GM12864 (cell line): ENCODE measurements at regions not wholly inside any gene's neighbourhood (a gene's known extent, or its start where the extent isn't known, plus 50 kb on each side); places are given as distances from the start of the nearest gene placed in this dataset.

ENCODE experiments used
- DNase-seq: peaks from one replicate; pipeline ENCODE4 v3.0.0-alpha.2; 2011; ENCODE audit warnings: low read depth
- H3K4me3 ChIP-seq: 2 replicates; pipeline ENCODE4 v1.5.1; 2011; ENCODE audit warnings: mild to moderate bottlenecking, low read depth, low read length, control low read depth
- CTCF ChIP-seq: IDR thresholded peaks from 2 replicates; pipeline ENCODE4 v1.5.1; 2011; ENCODE audit warnings: low read depth, mild to moderate bottlenecking, moderate library complexity, low read length, control low read depth, inconsistent platforms; ENCODE audit errors: missing control alignments

DNA sequence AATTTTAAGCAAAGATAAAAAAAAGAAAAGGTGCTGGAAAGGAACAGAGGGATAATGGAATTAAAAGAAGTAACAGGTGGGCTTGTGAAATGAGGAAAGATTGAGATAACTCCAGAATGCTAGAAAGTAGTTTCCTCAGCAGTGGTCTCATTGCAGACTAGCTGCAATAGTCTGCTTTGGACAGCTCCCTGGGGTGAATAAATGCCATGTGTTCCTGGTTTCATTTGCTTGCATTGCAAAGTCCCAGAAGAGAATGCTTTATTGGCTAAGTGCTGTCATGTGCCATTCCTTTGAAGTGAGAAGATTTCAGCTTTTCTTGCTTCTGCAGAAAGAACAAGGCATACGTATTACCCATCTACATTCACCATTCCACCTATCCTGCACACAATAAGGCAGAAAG, 478.8 kb upstream of the RAG2 start:
- DNase-seq: no peak
- no peak overlapping the region for H3K4me3 ChIP-seq
- TF ChIP-seq CTCF: no peak

GRCh38 chr11:37072538-37073055, 474.6 kb upstream of the RAG2 start:
- H3K4me3 ChIP-seq: no peak overlapping the region
- no peak for TF ChIP-seq CTCF
- no peak for DNase-seq

GRCh38 chr11:37050311-37050710, 452.3 kb upstream of the RAG2 start:
- TF ChIP-seq CTCF: no peak
- no peak for DNase-seq
- no peak overlapping the region for H3K4me3 ChIP-seq

DNA sequence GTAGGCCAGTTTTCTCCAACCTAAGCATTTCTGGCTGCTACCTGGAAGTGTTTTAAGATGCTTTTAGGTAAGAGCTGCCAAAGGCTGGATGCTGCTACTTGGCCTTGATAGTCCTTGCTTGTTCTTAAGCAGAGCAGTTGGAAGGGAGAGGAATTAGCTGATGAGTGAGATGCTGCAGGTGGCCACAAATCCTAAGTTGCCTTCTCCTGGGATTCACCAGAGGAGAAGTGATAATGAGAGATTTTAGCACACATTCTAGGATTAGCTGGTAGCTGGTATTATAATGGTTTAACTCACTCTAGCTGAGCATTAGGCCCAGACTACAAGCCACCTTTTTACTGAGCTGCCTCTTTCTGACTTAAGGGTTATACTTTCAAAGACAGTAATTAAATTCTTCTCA, 442.9 kb upstream of the RAG2 start:
- TF ChIP-seq CTCF: no peak
- no peak overlapping the region for H3K4me3 ChIP-seq
- no peak for DNase-seq

GRCh38 chr11:37038911-37039310, 440.9 kb upstream of the RAG2 start:
- TF ChIP-seq CTCF: no peak
- H3K4me3 ChIP-seq: no peak overlapping the region
- DNase-seq: no peak

- no peak for TF ChIP-seq CTCF
- DNase-seq: no peak
- no peak overlapping the region for H3K4me3 ChIP-seq
These were observed 428.7 kb upstream of the RAG2 start for GRCh38 chr11:37026741-37027140.

- no peak for DNase-seq
- no peak for TF ChIP-seq CTCF
These were observed 428.3 kb upstream of the RAG2 start for GRCh38 chr11:37026326-37026725.

More at GRCh38 chr11:37026326-37026725, 428.3 kb upstream of the RAG2 start:
- no peak overlapping the region for H3K4me3 ChIP-seq
